Transverse colon (tissue), 4 donors: ENCODE measurements at regions not wholly inside any gene's neighbourhood (a gene's known extent, or its start where the extent isn't known, plus 50 kb on each side); places are given as distances from the start of the nearest gene placed in this dataset.

Experiments used
- DNase-seq: peaks from one replicate; pipeline ENCODE4 v3.0.0-alpha.2; 2019
- H3K27ac ChIP-seq, 4 donors: fragments of 200-600 bp; sonication (generic); 2 replicates each; pipeline ENCODE4 v1.5.1; 2016 to 2018; ENCODE audit warnings: inconsistent platforms in 4 of 4
- H3K27me3 ChIP-seq: fragments of 200-600 bp; sonication (generic); 2 replicates; pipeline ENCODE4 v1.5.1; 2017; ENCODE audit warnings: inconsistent platforms
- H3K36me3 ChIP-seq, 4 donors: fragments of 200-600 bp; sonication (generic); 2 replicates each; pipeline ENCODE4 v1.5.1; 2017 to 2019; ENCODE audit warnings: inconsistent platforms in 4 of 4
- H3K4me1 ChIP-seq, 4 donors: fragments of 200-600 bp; sonication (generic); 2 replicates each; pipeline ENCODE4 v1.5.1; 2017 to 2020; ENCODE audit warnings: inconsistent platforms in 4 of 4
- H3K4me3 ChIP-seq, 4 donors: fragments of 200-600 bp; sonication (generic); 1 replicate in 1 of 4; 2 replicates in 3 of 4; pipeline versions ENCODE4 v1.5.1 to v1.6.1; 2017 to 2019; ENCODE audit warnings: inconsistent platforms in 4 of 4
- H3K9me3 ChIP-seq, 2 donors: fragments of 200-600 bp; sonication (generic); 2 replicates each; pipeline ENCODE4 v1.5.1; 2017 to 2019; ENCODE audit warnings: inconsistent platforms in 2 of 2
- CTCF ChIP-seq, 5 experiments: fragments of 200-600 bp in 3 of 5; fragments of 450-650 bp in 2 of 5; sonication (generic) in 3 of 5; IDR thresholded peaks; 1 replicate in 2 of 5; 2 replicates in 3 of 5; pipeline ENCODE4 v1.5.1; 2016 to 2017; ENCODE audit warnings: antibody characterized with exemption in 5 of 5, inconsistent platforms in 3 of 5, mild to moderate bottlenecking in 2 of 5, moderate library complexity in 1 of 5
- EP300 ChIP-seq: sonication (generic); formaldehyde crosslinking; IDR thresholded peaks from one replicate; pipeline ENCODE4 v1.6.1; 2017; ENCODE audit warnings: antibody characterized with exemption, low read depth
- POLR2A ChIP-seq: fragments of 450-650 bp; IDR thresholded peaks from one replicate; pipeline ENCODE4 v1.6.1; 2016; ENCODE audit warnings: antibody characterized with exemption, mild to moderate bottlenecking, moderate library complexity
- POLR2AphosphoS5 ChIP-seq, 3 donors: sonication (generic); formaldehyde crosslinking; IDR thresholded peaks; one replicate each; pipeline ENCODE4 v1.6.1; 2016; ENCODE audit warnings: antibody characterized with exemption in 3 of 3
- WGBS, 2 donors: methylation state at CpG; one replicate each; pipeline ENCODE4 v1.1.5; 2018; ENCODE audit warnings: low coverage in 1 of 2; 5-methylcytosine and 5-hydroxymethylcytosine counted together
- in situ Hi-C, 4 donors: fragments of 200-750 bp; cut with MboI; loops; one replicate each; pipeline versions ENCODE4 v1.15.0 to v1.15.1; 2017; ENCODE audit warnings: low sequenced_read_pairs in 3 of 4, low pct_ligation_motif_present in 1 of 4, low pct_unique_long_range_greater_than_20kb in 1 of 4
- intact Hi-C: fragments of 100-400 bp; cut with DNase I; formaldehyde crosslinking; loops from one replicate; pipeline ENCODE4 v1.15.1; 2023; ENCODE audit warnings: low total_unique reads

- in situ Hi-C loops (no loop called here), intact Hi-C loops (no loop called here)
- H3K27me3 ChIP-seq: no peaks in the 10 kb centered on the region
- DNase-seq: no peak
- H3K9me3 ChIP-seq: no peaks in the 10 kb centered on the region
- TF ChIP-seq EP300 (no peak), POLR2A (no peak), POLR2AphosphoS5 (IDR thresholded peaks at IDR 0.05) (no peak), CTCF (IDR thresholded peaks at IDR 0.05) (no peak)
- H3K36me3 ChIP-seq: no peaks in the 10 kb centered on the region
- H3K4me1 ChIP-seq: no peaks in the 10 kb centered on the region
- WGBS, 2 donors: 52 to 62% methylated on average over 4 of the region's 4 CpGs
- H3K27ac ChIP-seq: no peak overlapping the region
- H3K4me3 ChIP-seq: no peak overlapping the region
Measured at GRCh38 chr3:181066143-181067087, 76.9 kb upstream of the DNAJC19 start.

GRCh38 chr3:181056136-181056732 lies 66.7 kb upstream of the DNAJC19 start:
- intact Hi-C loops: no loop called here
- no peak for DNase-seq
- in situ Hi-C loops: no loop called here
- Histone ChIP-seq H3K27me3 (no peaks in the 10 kb centered on the region), H3K27ac (no peak overlapping the region), H3K9me3 (no peaks in the 10 kb centered on the region), H3K4me3 (no peak overlapping the region), H3K4me1 (no peaks in the 10 kb centered on the region), H3K36me3 (no peaks in the 10 kb centered on the region)
- TF ChIP-seq POLR2AphosphoS5 (IDR thresholded peaks at IDR 0.05): no peak
- TF ChIP-seq CTCF (IDR thresholded peaks at IDR 0.05): no peak
- TF ChIP-seq EP300: no peak
- no peak for TF ChIP-seq POLR2A
- 67 to 68% methylated on average over 4 of the region's 4 CpGs for WGBS, 2 donors

- H3K36me3 ChIP-seq: no peaks in the 10 kb centered on the region
- no peak for DNase-seq
- no peaks in the 10 kb centered on the region for H3K4me1 ChIP-seq
- no peak overlapping the region for H3K27ac ChIP-seq
- intact Hi-C loops: no loop called here
- H3K4me3 ChIP-seq: no peak overlapping the region
- H3K27me3 ChIP-seq: no peaks in the 10 kb centered on the region
- H3K9me3 ChIP-seq: no peaks in the 10 kb centered on the region
- in situ Hi-C loops: no loop called here
- TF ChIP-seq POLR2AphosphoS5 (IDR thresholded peaks at IDR 0.05) (no peak), EP300 (no peak), CTCF (IDR thresholded peaks at IDR 0.05) (no peak), POLR2A (no peak)
Measured at GRCh38 chr3:181054538-181054937, 65.0 kb upstream of the DNAJC19 start.

DNA sequence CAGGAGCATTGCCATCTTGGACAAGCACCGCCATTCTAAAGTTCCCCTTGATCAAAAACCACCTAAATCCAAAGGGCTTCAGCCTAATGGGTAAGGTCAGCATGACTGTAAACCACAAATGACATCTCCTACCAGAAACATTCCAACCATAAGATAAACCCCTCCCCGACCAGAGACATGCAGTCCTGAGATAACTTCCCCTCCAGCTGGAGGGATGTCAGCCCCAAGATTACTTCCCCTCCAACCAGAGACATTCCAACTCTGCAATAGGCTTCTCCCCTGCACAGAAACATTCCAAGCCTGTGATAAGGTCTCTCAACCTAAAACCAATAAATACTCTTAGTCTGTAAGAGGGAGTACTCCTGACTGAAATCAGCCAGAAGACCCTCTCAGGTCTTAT lies 62.7 kb upstream of the DNAJC19 start:
- no peaks in the 10 kb centered on the region for H3K4me1 ChIP-seq
- WGBS, 2 donors: 44% methylated on average over 2 of the region's 2 CpGs; no CpG with 5 or more reads in 1 of the 2 donors

More for the DNA sequence above, 62.7 kb upstream of the DNAJC19 start:
- no peaks in the 10 kb centered on the region for H3K36me3 ChIP-seq
- DNase-seq: no peak
- no peak overlapping the region for H3K27ac ChIP-seq
- intact Hi-C loops: no loop called here
- H3K4me3 ChIP-seq: no peak overlapping the region
- no peaks in the 10 kb centered on the region for H3K9me3 ChIP-seq
- in situ Hi-C loops: no loop called here
- TF ChIP-seq CTCF (IDR thresholded peaks at IDR 0.05) (no peak), EP300 (no peak), POLR2AphosphoS5 (IDR thresholded peaks at IDR 0.05) (no peak), POLR2A (no peak)
- H3K27me3 ChIP-seq: no peaks in the 10 kb centered on the region
